Trophoblast cell (in vitro differentiated cells and primary cell): ENCODE measurements at regions not wholly inside any gene's neighbourhood (a gene's known extent, or its start where the extent isn't known, plus 50 kb on each side); places are given as distances from the start of the nearest gene placed in this dataset.

Source experiments
- DNase-seq, 2 donors: peaks; one replicate each; pipeline ENCODE4 v3.0.0-alpha.2; 2016
- H2AFZ ChIP-seq: 2 replicates; pipeline ENCODE4 v1.6.1; 2013; ENCODE audit warnings: low read length, moderate library complexity, mild to moderate bottlenecking; ENCODE audit not compliant: insufficient read depth, poor library complexity
- H2AK5ac ChIP-seq: 2 replicates; pipeline ENCODE4 v1.6.1; 2013; ENCODE audit warnings: mild to moderate bottlenecking, low read length
- H2BK120ac ChIP-seq: 2 replicates; pipeline ENCODE4 v1.6.1; 2013; ENCODE audit warnings: low read length, mild to moderate bottlenecking, moderate library complexity; ENCODE audit not compliant: insufficient read depth, poor library complexity
- H2BK12ac ChIP-seq: 2 replicates; pipeline ENCODE4 v1.6.1; 2013; ENCODE audit warnings: mild to moderate bottlenecking, low read length, moderate library complexity
- H2BK5ac ChIP-seq: 2 replicates; pipeline ENCODE4 v1.6.1; 2013; ENCODE audit warnings: low read length, low read depth, moderate library complexity, mild to moderate bottlenecking; ENCODE audit not compliant: poor library complexity
- H3K14ac ChIP-seq: 2 replicates; pipeline ENCODE4 v1.6.1; 2013; ENCODE audit warnings: mild to moderate bottlenecking, low read length
- H3K18ac ChIP-seq: 2 replicates; pipeline ENCODE4 v1.6.1; 2013; ENCODE audit warnings: mild to moderate bottlenecking, low read length
- H3K23ac ChIP-seq: 2 replicates; pipeline ENCODE4 v1.6.1; 2013; ENCODE audit warnings: low read length
- H3K27ac ChIP-seq: 2 replicates; pipeline ENCODE4 v1.5.1; 2013; ENCODE audit warnings: low read depth, mild to moderate bottlenecking, inconsistent platforms, low read length, moderate library complexity
- H3K27me3 ChIP-seq: 2 replicates; pipeline ENCODE4 v1.6.1; 2013; ENCODE audit warnings: inconsistent platforms, mild to moderate bottlenecking, low read length, moderate library complexity; ENCODE audit not compliant: insufficient read depth
- H3K36me3 ChIP-seq, 2 experiments: 1 replicate in 1 of 2; 2 replicates in 1 of 2; pipeline ENCODE4 v1.6.1; 2013; ENCODE audit warnings: low read length in 2 of 2, mild to moderate bottlenecking in 2 of 2, moderate library complexity in 1 of 2; ENCODE audit not compliant: insufficient read depth in 2 of 2, control insufficient read depth in 1 of 2
- H3K4ac ChIP-seq: 2 replicates; pipeline ENCODE4 v1.6.1; 2013; ENCODE audit warnings: low read depth, mild to moderate bottlenecking, low read length, moderate library complexity
- H3K4me1 ChIP-seq, 2 experiments: 1 replicate in 1 of 2; 2 replicates in 1 of 2; pipeline ENCODE4 v1.6.1; 2013; ENCODE audit warnings: low read length in 2 of 2, mild to moderate bottlenecking in 2 of 2, moderate library complexity in 1 of 2; ENCODE audit not compliant: insufficient read depth in 2 of 2, control insufficient read depth in 1 of 2
- H3K4me2 ChIP-seq: 2 replicates; pipeline ENCODE4 v1.6.1; 2013; ENCODE audit warnings: inconsistent platforms, mild to moderate bottlenecking, low read length, moderate library complexity
- H3K4me3 ChIP-seq: 2 replicates; pipeline ENCODE4 v1.5.1; 2013; ENCODE audit warnings: mild to moderate bottlenecking, low read depth, low read length, inconsistent platforms
- H3K79me1 ChIP-seq: one replicate; pipeline ENCODE4 v1.6.1; 2013; ENCODE audit warnings: low read length
- H3K79me2 ChIP-seq: 2 replicates; pipeline ENCODE4 v1.6.1; 2013; ENCODE audit warnings: low read length, mild to moderate bottlenecking; ENCODE audit not compliant: control insufficient read depth, insufficient read depth, poor library complexity
- H3K9ac ChIP-seq: 2 replicates; pipeline ENCODE4 v1.6.1; 2013; ENCODE audit warnings: mild to moderate bottlenecking, low read length
- H3K9me3 ChIP-seq: 2 replicates; pipeline ENCODE4 v1.6.1; 2013; ENCODE audit warnings: low read depth, mild to moderate bottlenecking, control low read depth, inconsistent platforms, low read length; ENCODE audit not compliant: insufficient read depth
- H4K12ac ChIP-seq: 2 replicates; pipeline ENCODE4 v1.6.1; 2013; ENCODE audit warnings: low read depth, mild to moderate bottlenecking, low read length, moderate library complexity
- H4K8ac ChIP-seq: 2 replicates; pipeline ENCODE4 v1.6.1; 2013; ENCODE audit warnings: low read depth, mild to moderate bottlenecking, low read length, moderate library complexity
- H4K91ac ChIP-seq: one replicate; pipeline ENCODE4 v1.6.1; 2013; ENCODE audit warnings: low read depth, mild to moderate bottlenecking, low read length, moderate library complexity
- WGBS: extraction: QIAGEN DNeasy Blood & Tissue Kit; methylation state at CpG from one replicate; pipeline ENCODE4 v1.1.7; 2013; ENCODE audit warnings: missing lambda C conversion rate; ENCODE audit not compliant: insufficient read length, insufficient coverage; ENCODE audit errors: extremely low coverage; 5-methylcytosine and 5-hydroxymethylcytosine counted together

DNA sequence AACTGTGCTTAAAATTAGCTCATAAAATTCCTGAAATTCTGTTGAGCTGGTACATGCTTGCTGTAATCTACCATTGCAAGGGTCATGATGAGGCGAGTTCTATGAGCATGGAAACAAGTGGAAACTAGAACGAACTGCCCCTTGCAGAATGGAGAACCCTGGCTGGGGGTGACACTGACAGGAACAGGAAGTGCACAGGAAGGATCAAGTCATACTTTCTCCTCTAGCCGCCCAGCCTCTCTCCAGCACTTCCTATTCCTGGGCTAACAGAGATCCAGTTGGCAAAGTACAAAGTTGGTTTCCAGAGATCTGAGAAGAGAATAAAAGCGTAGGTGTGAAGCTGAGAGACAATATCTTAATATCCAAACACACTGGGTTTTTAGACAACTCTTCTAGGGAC is 414.2 kb upstream of the PODXL start:
- H3K36me3 ChIP-seq = no peaks in the 10 kb centered on the region
- H3K14ac ChIP-seq = no peak overlapping the region
- H3K23ac ChIP-seq = no peak overlapping the region
- no peak overlapping the region for H2AK5ac ChIP-seq
- H3K27ac ChIP-seq = no peak overlapping the region
- no peaks in the 10 kb centered on the region for H3K27me3 ChIP-seq
- H4K12ac ChIP-seq = no peak overlapping the region
- no peaks in the 10 kb centered on the region for H3K79me1 ChIP-seq
- no peak overlapping the region for H4K8ac ChIP-seq
- H3K9me3 ChIP-seq = no peaks in the 10 kb centered on the region
- H3K18ac ChIP-seq = no peak overlapping the region
- H3K4me3 ChIP-seq = no peak overlapping the region
- no peak overlapping the region for H3K9ac ChIP-seq
- WGBS = no CpG with 5 or more reads among the region's 4 CpGs
- H2BK120ac ChIP-seq = no peak overlapping the region
- no peaks in the 10 kb centered on the region for H3K4me1 ChIP-seq
- no peak overlapping the region for H4K91ac ChIP-seq
- no peaks in the 10 kb centered on the region for H3K79me2 ChIP-seq
- H2BK12ac ChIP-seq = no peak overlapping the region
- H3K4ac ChIP-seq = no peak overlapping the region
- no peak overlapping the region for H2AFZ ChIP-seq
- H2BK5ac ChIP-seq = no peak overlapping the region
- H3K4me2 ChIP-seq = no peak overlapping the region
- DNase-seq = no peak

DNA sequence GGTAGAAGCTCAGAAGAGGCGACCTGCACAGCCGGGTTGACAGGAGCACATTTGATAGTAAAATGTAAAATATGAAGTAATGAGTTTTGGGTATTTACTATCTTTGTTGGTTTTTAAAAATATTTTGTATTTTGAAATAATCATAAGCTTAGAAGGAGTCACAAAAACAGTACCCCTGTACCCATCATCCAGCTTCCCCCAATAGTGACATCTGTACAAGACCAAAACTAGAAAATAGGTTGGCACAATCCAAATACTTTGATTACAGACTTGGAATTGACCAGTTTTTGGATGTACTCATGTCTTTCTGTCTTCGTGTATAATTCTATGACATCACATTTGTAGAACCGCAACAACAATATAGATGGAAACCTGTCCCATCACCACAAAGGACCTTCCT is 413.1 kb upstream of the PODXL start:
- Histone ChIP-seq H3K79me1 (no peaks in the 10 kb centered on the region), H4K8ac (no peak overlapping the region)
- WGBS = no CpG with 5 or more reads among the region's 4 CpGs

DNA sequence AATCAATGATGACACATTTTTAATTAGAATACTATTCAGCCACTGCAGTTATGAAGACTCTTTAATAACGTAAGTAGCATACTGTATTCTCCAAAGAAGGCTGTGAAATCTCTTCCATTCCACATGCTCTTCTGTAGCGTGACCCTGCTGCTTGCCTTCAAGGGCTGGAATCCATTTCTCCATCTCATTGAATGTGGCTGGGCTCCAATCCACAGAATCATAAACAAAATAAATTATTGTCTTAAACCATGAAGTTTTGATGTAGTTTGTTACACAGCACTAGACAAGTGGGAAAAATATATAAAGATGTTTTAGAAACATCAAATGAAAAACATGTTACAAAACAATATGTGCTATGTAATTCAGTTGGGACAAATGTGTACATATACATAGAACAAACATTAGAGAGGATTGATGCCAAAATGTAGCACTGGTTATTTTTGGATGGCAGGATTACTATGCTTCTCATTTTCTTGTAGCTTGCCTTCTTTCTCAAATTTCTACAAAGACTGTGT is 410.8 kb upstream of the PODXL start:
- WGBS = no CpG with 5 or more reads among the region's 2 CpGs
- no peak overlapping the region for H3K9ac ChIP-seq
- no peak overlapping the region for H2BK12ac ChIP-seq
- H3K27ac ChIP-seq = no peak overlapping the region
- no peak for DNase-seq
- H3K23ac ChIP-seq = no peak overlapping the region
- H3K36me3 ChIP-seq = no peaks in the 10 kb centered on the region
- H2BK5ac ChIP-seq = no peak overlapping the region
- no peaks in the 10 kb centered on the region for H3K4me1 ChIP-seq
- no peak overlapping the region for H3K4me3 ChIP-seq
- H3K79me2 ChIP-seq = no peaks in the 10 kb centered on the region
- no peaks in the 10 kb centered on the region for H3K27me3 ChIP-seq
- H3K4ac ChIP-seq = no peak overlapping the region
- H2AK5ac ChIP-seq = no peak overlapping the region
- no peak overlapping the region for H3K18ac ChIP-seq
- H2BK120ac ChIP-seq = no peak overlapping the region
- H3K79me1 ChIP-seq = no peaks in the 10 kb centered on the region
- H3K14ac ChIP-seq = no peak overlapping the region
- no peak overlapping the region for H3K4me2 ChIP-seq
- H3K9me3 ChIP-seq = no peaks in the 10 kb centered on the region
- H4K8ac ChIP-seq = no peak overlapping the region
- no peak overlapping the region for H4K12ac ChIP-seq
- H4K91ac ChIP-seq = no peak overlapping the region
- H2AFZ ChIP-seq = no peak overlapping the region

More for the DNA sequence above, 413.1 kb upstream of the PODXL start:
- Histone ChIP-seq H4K12ac (no peak overlapping the region), H2AK5ac (no peak overlapping the region), H3K14ac (no peak overlapping the region), H2BK120ac (no peak overlapping the region), H2AFZ (no peak overlapping the region), H3K4ac (no peak overlapping the region), H3K9me3 (no peaks in the 10 kb centered on the region), H3K4me3 (no peak overlapping the region), H3K4me1 (no peaks in the 10 kb centered on the region), H3K79me2 (no peaks in the 10 kb centered on the region), H4K91ac (no peak overlapping the region), H3K27ac (no peak overlapping the region), H2BK12ac (no peak overlapping the region), H3K18ac (no peak overlapping the region), H3K36me3 (no peaks in the 10 kb centered on the region), H3K9ac (no peak overlapping the region), H3K23ac (no peak overlapping the region), H2BK5ac (no peak overlapping the region), H3K27me3 (no peaks in the 10 kb centered on the region), H3K4me2 (no peak overlapping the region)
- DNase-seq = no peak

DNA sequence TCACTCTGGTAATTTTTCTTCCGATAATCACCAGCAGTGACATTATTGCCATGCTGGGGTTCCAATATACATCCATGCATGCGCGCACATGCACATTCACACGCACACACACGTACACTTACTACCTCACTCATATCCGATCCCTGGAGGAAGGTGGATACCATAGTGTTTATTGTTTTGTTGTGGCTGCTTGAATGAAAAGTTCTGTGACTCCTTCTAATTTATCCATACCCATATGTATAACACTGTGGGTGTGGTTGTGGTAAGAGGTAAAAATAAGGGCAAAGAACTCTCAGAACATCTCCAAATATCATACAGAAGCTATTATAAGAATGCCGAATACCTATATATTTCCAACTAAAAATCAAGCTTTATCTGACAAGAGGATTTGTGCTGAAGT is 407.8 kb upstream of the PODXL start:
- no CpG with 5 or more reads among the region's 7 CpGs for WGBS
- no peaks in the 10 kb centered on the region for H3K9me3 ChIP-seq
- H4K91ac ChIP-seq = no peak overlapping the region
- H3K14ac ChIP-seq = no peak overlapping the region
- no peak overlapping the region for H3K4ac ChIP-seq
- H3K79me2 ChIP-seq = no peaks in the 10 kb centered on the region
- no peak overlapping the region for H3K23ac ChIP-seq
- H3K27ac ChIP-seq = no peak overlapping the region
- no peak overlapping the region for H2BK5ac ChIP-seq
- H3K4me3 ChIP-seq = no peak overlapping the region
- no peak overlapping the region for H4K8ac ChIP-seq
- H3K79me1 ChIP-seq = no peaks in the 10 kb centered on the region
- no peak overlapping the region for H3K18ac ChIP-seq
- H2BK12ac ChIP-seq = no peak overlapping the region
- H4K12ac ChIP-seq = no peak overlapping the region
- no peak overlapping the region for H2BK120ac ChIP-seq
- no peaks in the 10 kb centered on the region for H3K27me3 ChIP-seq
- DNase-seq = no peak
- H3K4me1 ChIP-seq = no peaks in the 10 kb centered on the region
- H3K4me2 ChIP-seq = no peak overlapping the region
- no peak overlapping the region for H2AK5ac ChIP-seq
- H3K9ac ChIP-seq = no peak overlapping the region
- H2AFZ ChIP-seq = no peak overlapping the region
- H3K36me3 ChIP-seq = no peaks in the 10 kb centered on the region
